IMR-90 (cell line): ENCODE measurements at regions not wholly inside any gene's neighbourhood (a gene's known extent, or its start where the extent isn't known, plus 50 kb on each side); places are given as distances from the start of the nearest gene placed in this dataset.
A peak's percentile ranks its signal among the peaks of the same experiment; 100 is the strongest.

Source experiments
- ATAC-seq: fragments of 200-7000 bp; cut with Tn5 transposase; 2 replicates; pipeline ENCODE4 v1.9.1; 2020; ENCODE audit warnings: low read depth, mild to moderate bottlenecking, moderate library complexity
- BruUV-seq: library from RNA; stranded (reverse); fragments of 400-500 nt; replicated peaks from 2 replicates; lab custom pipeline; 2021; lab: Mats Ljungman, UMichigan
- CTCF ChIA-PET: fragments of 300-600 bp; formaldehyde crosslinking; extraction: SDS; loops from one replicate; lab custom pipeline; 2021; ENCODE audit warnings: antibody characterized with exemption; lab: Yijun Ruan, JAX
- POLR2A ChIA-PET: fragments of 300-600 bp; sonication (Branson Sonifier 250); formaldehyde crosslinking; loops from one replicate; lab custom pipeline; 2022; ENCODE audit warnings: antibody characterized with exemption; ENCODE audit not compliant: unreplicated experiment; lab: Charles Lee
- DNase-seq: peaks from one replicate; pipeline ENCODE4 v3.0.0; 2013
- H2AFZ ChIP-seq: replicated peaks from 2 replicates; pipeline ENCODE3; 2013; ENCODE audit warnings: low read length, mild to moderate bottlenecking; ENCODE audit not compliant: poor library complexity
- H2AK5ac ChIP-seq: 2 replicates; pipeline ENCODE4 v1.6.1; 2013; ENCODE audit warnings: low read depth, low read length, inconsistent platforms
- H2AK9ac ChIP-seq: replicated peaks from 2 replicates; pipeline ENCODE3; 2013; ENCODE audit warnings: mild to moderate bottlenecking, low read depth, low read length, moderate library complexity; ENCODE audit not compliant: poor library complexity
- H2BK120ac ChIP-seq: 2 replicates; pipeline ENCODE4 v1.6.1; 2013; ENCODE audit warnings: low read depth, low read length, inconsistent platforms
- H2BK15ac ChIP-seq: 3 replicates; pipeline ENCODE4 v1.6.1; 2013; ENCODE audit warnings: low read depth, low read length, inconsistent platforms
- H2BK20ac ChIP-seq: 2 replicates; pipeline ENCODE4 v1.6.1; 2013; ENCODE audit warnings: low read depth, mild to moderate bottlenecking, inconsistent platforms, low read length, moderate library complexity
- H2BK5ac ChIP-seq: 2 replicates; pipeline ENCODE4 v1.6.1; 2013; ENCODE audit warnings: mild to moderate bottlenecking, low read depth, low read length, inconsistent platforms; ENCODE audit not compliant: poor library complexity, severe bottlenecking
- H3K14ac ChIP-seq: replicated peaks from 2 replicates; pipeline ENCODE4 v1.6.1; 2013; ENCODE audit warnings: low read depth, low read length, inconsistent platforms
- H3K18ac ChIP-seq: 2 replicates; pipeline ENCODE4 v1.6.1; 2013; ENCODE audit warnings: low read depth, low read length, control low read depth
- H3K23ac ChIP-seq: 2 replicates; pipeline ENCODE4 v1.6.1; 2013; ENCODE audit warnings: low read depth, low read length, inconsistent platforms
- H3K27ac ChIP-seq: 2 replicates; pipeline ENCODE4 v1.5.1; 2013; ENCODE audit warnings: mild to moderate bottlenecking, control low read depth, low read length; ENCODE audit not compliant: insufficient read depth
- H3K27me3 ChIP-seq: 2 replicates; pipeline ENCODE4 v1.6.1; 2013; ENCODE audit warnings: low read length; ENCODE audit not compliant: control insufficient read depth, insufficient read depth
- H3K36me3 ChIP-seq: 2 replicates; pipeline ENCODE4 v1.6.1; 2013; ENCODE audit warnings: low read length, mixed read lengths; ENCODE audit not compliant: control insufficient read depth, insufficient read depth
- H3K4ac ChIP-seq: 2 replicates; pipeline ENCODE4 v1.6.1; 2013; ENCODE audit warnings: low read depth, low read length, inconsistent platforms
- H3K4me1 ChIP-seq: 2 replicates; pipeline ENCODE4 v1.6.1; 2013; ENCODE audit warnings: low read length, mixed read lengths; ENCODE audit not compliant: control insufficient read depth, insufficient read depth
- H3K4me2 ChIP-seq: 2 replicates; pipeline ENCODE4 v1.6.1; 2013; ENCODE audit warnings: low read depth, mild to moderate bottlenecking, control low read depth, low read length, moderate library complexity
- H3K4me3 ChIP-seq: 2 replicates; pipeline ENCODE4 v1.5.1; 2013; ENCODE audit warnings: low read depth, mild to moderate bottlenecking, control low read depth, low read length, moderate library complexity; ENCODE audit not compliant: insufficient read depth
- H3K56ac ChIP-seq: 2 replicates; pipeline ENCODE4 v1.6.1; 2013; ENCODE audit warnings: low read length, inconsistent platforms; ENCODE audit not compliant: insufficient read depth; ENCODE audit errors: extremely low read depth
- H3K79me1 ChIP-seq, 2 experiments: 2 replicates each; pipeline ENCODE4 v1.6.1; 2013; ENCODE audit warnings: low read length in 2 of 2, inconsistent platforms in 1 of 2, low read depth in 1 of 2
- H3K9ac ChIP-seq: 2 replicates; pipeline ENCODE4 v1.6.1; 2013; ENCODE audit warnings: low read depth, low read length, control low read depth
- H3K9me1 ChIP-seq: 2 replicates; pipeline ENCODE4 v1.6.1; 2013; ENCODE audit warnings: low read length, inconsistent platforms; ENCODE audit not compliant: insufficient read depth
- H3K9me3 ChIP-seq: 2 replicates; pipeline ENCODE4 v1.6.1; 2013; ENCODE audit warnings: low read length; ENCODE audit not compliant: control insufficient read depth, insufficient read depth
- H4K20me1 ChIP-seq: 2 replicates; pipeline ENCODE4 v1.6.1; 2013; ENCODE audit warnings: low read length, inconsistent platforms; ENCODE audit not compliant: insufficient read depth
- H4K5ac ChIP-seq: 2 replicates; pipeline ENCODE4 v1.6.1; 2013; ENCODE audit warnings: mild to moderate bottlenecking, low read depth, low read length, control low read depth
- H4K8ac ChIP-seq, 2 experiments: 2 replicates each; pipeline ENCODE4 v1.6.1; 2013; ENCODE audit warnings: low read depth in 2 of 2, low read length in 2 of 2, control low read depth in 1 of 2, inconsistent platforms in 1 of 2
- H4K91ac ChIP-seq: 2 replicates; pipeline ENCODE4 v1.6.1; 2013; ENCODE audit warnings: low read depth, low read length, inconsistent platforms; ENCODE audit not compliant: insufficient read depth
- CEBPB ChIP-seq: IDR thresholded peaks from 2 replicates; pipeline ENCODE4 v1.6.1; 2012; ENCODE audit warnings: low read depth, low read length, improper control_type of control experiment
- FOS ChIP-seq: fragments of 150-350 bp; IDR thresholded peaks from 2 replicates; pipeline ENCODE4 v1.6.1; 2016; ENCODE audit warnings: low read depth, low read length
- SMC3 ChIP-seq: fragments of 150-350 bp; IDR thresholded peaks from 2 replicates; pipeline ENCODE4 v1.6.1; 2016; ENCODE audit warnings: low read depth, mild to moderate bottlenecking, antibody characterized with exemption, low read length, moderate library complexity
- WGBS, 2 experiments: methylation state at CpG; one replicate each; pipeline versions ENCODE4 v1.1.5 to v1.1.7; 2013; ENCODE audit warnings: missing lambda C conversion rate in 2 of 2; ENCODE audit not compliant: insufficient read length in 1 of 2; ENCODE audit errors: extremely low coverage in 2 of 2; 5-methylcytosine and 5-hydroxymethylcytosine counted together
- dilution Hi-C: fragments of 300-500 bp; cut with HindIII; formaldehyde crosslinking; loops from one replicate; pipeline ENCODE4 v1.14.3; 2018; ENCODE audit warnings: low sequenced_read_pairs; ENCODE audit not compliant: unreplicated experiment
- in situ Hi-C: fragments of 300-500 bp; cut with MboI; formaldehyde crosslinking; loops from 3 replicates; pipeline ENCODE4 v1.14.3; 2019; ENCODE audit warnings: low sequenced_read_pairs, inconsistent platforms, mixed read lengths
- intact Hi-C: fragments of 100-400 bp; cut with micrococcal nuclease; formaldehyde crosslinking; loops from 2 replicates; pipeline ENCODE4 v1.10.0; 2022

DNA sequence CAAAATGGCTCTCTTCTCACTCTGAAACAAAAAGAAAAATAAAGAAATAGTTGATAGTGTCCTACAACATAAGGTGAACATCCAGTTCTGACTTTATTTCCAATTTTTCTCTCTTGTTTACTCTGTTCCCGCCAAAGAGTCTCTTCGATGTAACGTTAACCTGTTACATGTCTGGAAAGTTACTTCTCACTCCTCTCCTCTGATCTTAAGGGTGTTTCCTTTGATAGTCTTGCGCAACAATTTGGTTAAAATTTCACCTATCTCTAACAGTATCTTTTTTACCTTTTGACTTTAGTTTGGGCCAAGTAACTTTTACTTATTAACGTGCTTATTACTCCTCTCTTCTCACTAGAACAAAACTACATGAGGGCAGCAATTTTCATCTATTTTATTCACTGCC is 1450.2 kb downstream of the BRINP3 start:
- no peak overlapping the region for H2AFZ ChIP-seq
- DNase-seq (no peak), ATAC-seq (no peak)
- in situ Hi-C loops = no loop called here
- no peaks in the 10 kb centered on the region for H3K9me1 ChIP-seq
- BruUV-seq = no TSS peak
- no peak overlapping the region for H2AK9ac ChIP-seq
- no peaks in the 10 kb centered on the region for H3K36me3 ChIP-seq
- intact Hi-C loops = no loop called here
- H3K14ac ChIP-seq = no peak overlapping the region
- no peaks in the 10 kb centered on the region for H3K4me1 ChIP-seq
- POLR2A ChIA-PET = no interaction called here
- H3K18ac ChIP-seq = no peak overlapping the region
- H3K4ac ChIP-seq = no peak overlapping the region
- dilution Hi-C loops = no loop called here
- H2BK120ac ChIP-seq = no peak overlapping the region
- H4K20me1 ChIP-seq = no peaks in the 10 kb centered on the region
- H3K56ac ChIP-seq = no peak overlapping the region
- H4K91ac ChIP-seq = no peak overlapping the region
- no peak overlapping the region for H2BK20ac ChIP-seq
- no peak overlapping the region for H3K4me2 ChIP-seq
- H3K9ac ChIP-seq = no peak overlapping the region
- no peak overlapping the region for H3K23ac ChIP-seq
- H3K27me3 ChIP-seq = no peaks in the 10 kb centered on the region
- H3K4me3 ChIP-seq = no peak overlapping the region
- no peaks in the 10 kb centered on the region for H3K79me1 ChIP-seq
- H2BK15ac ChIP-seq = no peak overlapping the region
- WGBS, 2 experiments = no CpG with 5 or more reads among the region's 5 CpGs
- H3K9me3 ChIP-seq = no peaks in the 10 kb centered on the region
- no peak overlapping the region for H3K27ac ChIP-seq
- H2AK5ac ChIP-seq = no peak overlapping the region
- H4K8ac ChIP-seq = no peak overlapping the region
- no peak overlapping the region for H4K5ac ChIP-seq
- peak; percentile 93 for TF ChIP-seq CEBPB
- no peak for TF ChIP-seq FOS
- TF ChIP-seq SMC3 = no peak
- CTCF ChIA-PET = no interaction called here
- H2BK5ac ChIP-seq = no peak overlapping the region
